GM18951 (cell line): ENCODE measurements at regions not wholly inside any gene's neighbourhood (a gene's known extent, or its start where the extent isn't known, plus 50 kb on each side); places are given as distances from the start of the nearest gene placed in this dataset.

Source experiments
- POLR2A ChIP-seq: IDR thresholded peaks from 4 replicates; pipeline ENCODE4 v1.6.1; 2011; ENCODE audit warnings: mild to moderate bottlenecking; ENCODE audit not compliant: insufficient read length, insufficient read depth; ENCODE audit errors: extremely low read depth
- in situ Hi-C: fragments of 300-500 bp; cut with MboI; formaldehyde crosslinking; loops from one replicate; pipeline ENCODE4 v1.12.0; 2022; ENCODE audit warnings: low sequenced_read_pairs, mixed read lengths, inconsistent platforms; ENCODE audit not compliant: unreplicated experiment

DNA sequence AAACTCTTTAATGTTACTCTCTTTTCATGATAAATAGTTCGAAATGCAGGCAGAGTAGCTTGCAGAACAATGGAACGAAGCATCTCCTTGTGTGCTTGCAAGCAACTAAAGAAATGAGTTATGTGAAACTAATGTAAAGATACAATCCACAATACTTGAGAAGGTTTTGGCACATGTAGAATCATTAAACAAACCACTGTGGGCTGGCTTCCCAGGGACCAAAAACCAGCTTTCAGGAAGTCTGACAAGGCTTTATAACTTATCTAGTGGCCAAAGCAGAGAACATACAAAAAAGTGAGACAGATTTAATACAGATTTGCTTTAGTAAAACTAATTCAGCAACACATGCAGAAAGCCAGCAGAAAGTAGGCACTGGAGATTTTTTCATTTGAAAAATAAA lies 1673.8 kb upstream of the AGA start:
- in situ Hi-C loops = no loop called here
- TF ChIP-seq POLR2A = no peak

DNA sequence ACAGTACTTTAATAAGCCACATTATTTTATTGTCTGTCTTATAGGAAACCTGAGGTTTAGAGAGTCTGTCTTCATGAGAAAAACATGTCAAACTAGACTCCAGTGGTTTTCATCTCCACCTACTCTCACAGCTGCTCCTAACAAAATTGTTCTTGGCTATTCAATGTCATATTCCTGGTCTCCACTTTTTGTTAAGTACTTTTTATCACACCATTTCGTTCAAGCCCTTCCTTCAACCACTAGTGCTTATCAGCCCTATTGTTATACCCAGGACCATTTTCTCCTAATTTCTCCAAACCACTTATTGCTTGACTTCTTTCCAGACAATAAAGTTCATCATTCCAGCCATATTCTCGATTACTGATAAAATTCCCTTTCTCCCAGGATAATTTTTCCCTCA lies 1674.3 kb upstream of the AGA start:
- TF ChIP-seq POLR2A = no peak
- in situ Hi-C loops = no loop called here

DNA sequence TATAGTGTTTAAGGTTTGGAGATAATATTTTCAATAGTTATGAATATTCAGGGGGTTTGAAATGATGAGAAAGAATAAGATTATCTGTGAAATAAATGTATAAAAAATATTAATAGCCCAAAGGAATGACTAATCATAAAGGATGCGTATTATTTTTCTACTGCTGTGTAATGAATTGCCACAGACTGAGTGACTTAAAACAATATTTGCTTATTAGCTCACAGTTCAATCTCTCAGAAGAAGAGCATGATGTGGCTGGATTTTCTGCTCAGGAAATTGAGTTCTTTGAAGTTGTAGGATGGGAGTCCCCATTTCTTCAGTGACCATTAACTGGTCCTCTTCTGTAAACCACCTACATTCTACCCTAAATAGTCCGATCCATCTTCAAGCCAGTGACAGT lies 1680.8 kb upstream of the AGA start:
- in situ Hi-C loops = no loop called here
- no peak for TF ChIP-seq POLR2A

DNA sequence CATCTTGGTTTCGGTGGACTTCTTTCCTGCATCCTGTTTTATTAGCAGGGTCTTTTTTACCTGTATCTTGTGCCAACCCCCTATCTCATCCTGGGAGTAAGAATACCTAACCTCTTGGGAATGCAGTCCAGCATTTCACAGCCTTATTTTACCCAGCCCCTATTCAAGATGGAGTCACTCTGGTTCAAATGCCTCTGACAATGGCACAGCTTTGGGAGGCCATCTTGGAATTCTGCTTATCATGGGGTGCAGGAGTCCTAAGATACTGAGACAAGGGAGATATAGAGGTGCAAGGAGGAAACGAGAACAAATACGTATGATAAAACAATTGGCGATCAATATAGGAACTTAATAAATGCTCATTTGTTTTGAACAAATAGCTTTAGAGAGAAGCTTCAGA lies 1682.2 kb upstream of the AGA start:
- no peak for TF ChIP-seq POLR2A
- in situ Hi-C loops = no loop called here

DNA sequence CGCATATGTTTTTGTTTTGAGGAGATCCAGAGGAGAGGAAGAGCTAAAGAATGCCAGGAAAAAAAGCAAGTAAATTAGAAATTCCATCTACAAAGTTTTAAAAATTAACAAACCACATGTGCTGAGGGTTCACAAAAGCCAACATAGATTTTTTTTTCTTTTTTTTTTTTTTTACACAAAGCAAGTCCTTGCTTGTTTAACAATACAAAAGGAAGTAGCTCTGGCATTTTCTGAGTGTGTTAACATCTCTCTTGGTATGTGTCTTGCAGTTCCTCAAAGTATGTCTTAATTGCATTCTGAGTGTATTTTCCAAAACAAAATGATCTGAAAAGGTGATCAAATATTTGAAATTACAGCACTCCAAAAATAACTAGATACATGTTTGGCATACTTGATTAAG lies 1682.7 kb upstream of the AGA start:
- in situ Hi-C loops = no loop called here
- TF ChIP-seq POLR2A = no peak

DNA sequence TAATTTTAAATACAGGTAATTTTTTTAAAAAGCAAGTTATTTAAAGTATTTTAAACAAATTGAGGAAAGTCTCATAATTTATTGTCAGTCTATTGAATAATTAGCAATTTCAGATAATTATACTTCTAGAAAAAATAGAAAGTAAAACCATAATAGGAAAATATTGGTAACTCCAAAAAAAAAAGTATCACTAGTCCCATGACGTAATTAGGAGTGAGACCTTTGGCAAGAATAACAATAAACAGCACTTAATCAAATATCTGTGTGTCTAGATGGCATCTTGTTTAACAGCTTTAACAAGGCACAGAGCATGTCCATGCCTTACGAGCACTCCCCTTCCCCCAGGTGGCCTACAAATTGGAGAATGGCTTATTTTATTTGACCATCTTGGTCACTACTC lies 1683.6 kb upstream of the AGA start:
- TF ChIP-seq POLR2A = no peak
- in situ Hi-C loops = no loop called here

DNA sequence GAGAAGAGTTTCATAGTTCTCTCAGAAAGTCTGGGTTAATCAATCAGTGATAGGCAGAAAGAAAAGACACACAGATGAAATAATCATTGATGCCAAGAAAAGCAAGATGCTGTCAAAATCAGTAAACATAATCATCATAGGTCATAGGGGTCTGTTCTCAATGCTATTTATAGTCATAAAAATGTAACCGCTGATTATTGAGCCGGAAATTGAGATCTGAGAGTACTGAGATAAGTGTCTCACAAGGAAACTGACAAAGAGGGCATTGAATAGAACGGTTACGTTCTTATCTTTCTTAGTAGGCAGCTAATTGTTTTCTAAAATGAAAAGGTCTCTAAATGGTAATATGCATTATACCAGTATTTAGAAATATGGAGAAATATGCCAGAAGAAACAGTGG lies 1686.1 kb upstream of the AGA start:
- no peak for TF ChIP-seq POLR2A
- in situ Hi-C loops = no loop called here

DNA sequence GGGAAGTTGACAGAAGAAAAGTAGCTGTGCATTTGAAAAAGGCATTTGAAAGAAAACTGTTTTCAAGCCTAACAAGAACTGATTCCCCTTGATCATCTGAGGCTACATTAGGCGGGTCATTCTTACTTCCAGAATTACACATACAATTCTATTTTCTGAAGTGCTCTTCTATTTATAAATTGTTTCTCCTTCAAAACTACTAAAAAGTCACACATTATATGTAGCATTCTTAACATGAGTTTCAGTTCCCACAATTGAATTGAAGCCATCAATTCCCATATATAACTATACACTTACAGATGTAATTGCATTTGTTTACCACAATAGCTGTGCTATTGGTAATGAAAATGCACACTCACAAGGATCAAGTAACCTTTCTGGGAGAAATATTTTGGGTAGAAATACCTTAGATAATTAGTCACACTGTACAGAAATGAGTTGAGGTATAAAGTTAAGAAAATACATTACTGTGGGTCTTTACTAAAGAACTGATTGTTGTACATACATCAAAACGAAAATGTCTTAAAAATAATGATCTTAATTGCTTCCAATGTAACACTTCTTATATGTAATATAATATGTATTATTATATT lies 1688.0 kb upstream of the AGA start:
- no peak for TF ChIP-seq POLR2A
- in situ Hi-C loops = no loop called here

DNA sequence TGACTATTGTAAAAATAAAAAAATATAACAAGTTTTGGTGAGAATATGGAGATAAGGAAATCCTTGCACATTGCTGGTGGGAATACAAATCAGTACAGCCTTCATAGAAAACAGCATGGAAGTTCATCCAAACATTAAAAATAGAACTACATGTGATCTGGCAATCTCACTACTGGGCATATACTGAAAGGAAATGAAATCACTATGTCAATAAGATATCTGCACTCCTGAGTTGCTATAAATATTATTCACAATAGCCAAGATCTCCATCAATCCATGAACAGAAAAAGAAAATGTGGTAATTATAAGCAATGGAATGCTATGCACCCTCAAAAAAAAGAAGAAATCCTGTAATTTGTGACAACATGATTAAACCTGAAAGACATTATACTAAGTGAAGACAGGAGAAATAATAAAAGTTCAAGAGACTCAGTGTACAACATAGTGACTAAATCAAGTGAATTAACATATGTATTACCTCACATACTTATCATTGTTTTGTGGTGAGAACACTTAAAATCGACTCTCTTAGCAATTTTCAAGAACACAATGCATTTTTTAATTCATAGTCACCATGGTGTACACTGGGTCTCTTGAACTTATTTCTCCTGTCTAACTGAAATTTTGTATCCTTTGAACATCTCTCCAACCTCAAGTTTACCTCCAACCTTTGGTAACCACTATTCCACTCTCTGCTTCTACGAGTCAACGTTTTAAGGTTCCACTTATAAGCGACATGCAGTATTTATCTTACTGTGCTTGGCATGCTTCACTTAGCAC lies 1703.7 kb upstream of the AGA start:
- in situ Hi-C loops = no loop called here
- TF ChIP-seq POLR2A = no peak

DNA sequence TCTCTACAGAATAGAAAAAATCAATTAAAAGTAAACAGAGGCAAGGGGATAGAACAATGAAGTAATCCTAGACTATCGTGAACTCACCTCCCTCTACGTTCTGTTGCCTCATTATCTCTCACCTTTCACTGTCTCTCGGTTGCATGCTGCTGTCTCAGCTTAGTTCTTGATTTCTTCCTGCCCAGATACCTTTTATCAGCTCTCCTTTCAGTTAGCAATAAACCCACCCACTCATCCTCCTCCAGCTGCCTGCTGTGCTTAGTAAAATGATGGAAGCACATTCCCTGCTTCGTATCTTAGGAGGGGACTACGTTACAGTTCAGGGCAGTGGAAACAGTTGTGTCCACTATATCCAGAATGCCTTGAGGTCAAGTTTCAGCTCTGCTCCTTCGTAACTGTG lies 1709.5 kb upstream of the AGA start:
- in situ Hi-C loops = no loop called here
- TF ChIP-seq POLR2A = no peak

DNA sequence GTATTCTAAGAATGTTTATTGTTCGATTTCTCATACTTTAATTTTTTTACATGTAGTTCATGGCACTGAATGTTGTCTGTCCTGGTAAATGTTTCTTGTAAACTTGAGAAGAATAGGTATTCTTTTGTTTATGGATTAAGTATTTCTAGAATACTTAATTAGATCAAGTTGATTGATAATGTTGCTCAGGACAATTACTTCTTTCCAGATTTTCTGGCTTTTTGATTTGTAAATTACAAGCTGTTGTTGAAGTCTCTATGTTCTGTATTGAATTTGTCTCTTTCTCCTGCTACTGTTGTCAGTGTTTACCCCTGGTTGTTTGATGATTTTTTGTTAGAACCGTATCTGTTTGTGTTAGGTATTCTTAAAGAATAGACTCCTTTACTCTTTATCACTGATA lies 1720.9 kb upstream of the AGA start:
- in situ Hi-C loops = no loop called here

DNA sequence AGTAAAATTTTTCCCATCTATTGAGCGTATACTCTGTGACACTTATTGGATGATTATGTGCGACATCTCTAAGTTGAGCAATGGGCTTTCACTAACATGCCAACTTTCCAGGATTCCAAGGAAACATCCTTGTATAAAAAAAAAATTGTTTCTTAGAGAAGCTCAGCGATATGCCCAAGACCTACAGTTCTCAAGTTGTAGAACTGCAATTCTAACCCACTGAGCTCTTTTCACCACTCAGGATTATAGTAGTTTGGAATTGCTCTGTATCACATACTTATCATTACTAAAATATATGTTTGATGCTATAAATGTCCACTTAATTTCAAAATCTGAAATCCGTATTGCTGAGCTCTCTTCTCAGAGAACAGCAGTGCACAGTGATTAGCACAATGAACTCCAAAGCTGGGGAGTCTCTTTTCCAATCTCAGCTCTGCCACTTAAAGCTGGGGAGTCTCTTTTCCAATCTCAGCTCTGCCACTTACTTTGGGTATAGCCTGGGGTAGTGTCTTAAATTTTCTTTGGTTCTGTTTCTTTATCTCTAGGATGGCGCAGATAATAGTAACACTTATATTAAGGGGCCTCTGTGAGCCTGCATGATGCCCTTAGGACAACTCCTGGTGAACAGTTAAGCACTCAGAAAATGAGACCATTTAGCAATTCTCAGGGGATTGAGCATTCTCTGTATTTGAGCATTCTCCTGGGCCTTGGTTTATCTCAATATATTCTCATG lies 1722.2 kb upstream of the AGA start:
- no peak for TF ChIP-seq POLR2A
- in situ Hi-C loops = no loop called here

More for the DNA sequence above, 1720.9 kb upstream of the AGA start:
- no peak for TF ChIP-seq POLR2A

DNA sequence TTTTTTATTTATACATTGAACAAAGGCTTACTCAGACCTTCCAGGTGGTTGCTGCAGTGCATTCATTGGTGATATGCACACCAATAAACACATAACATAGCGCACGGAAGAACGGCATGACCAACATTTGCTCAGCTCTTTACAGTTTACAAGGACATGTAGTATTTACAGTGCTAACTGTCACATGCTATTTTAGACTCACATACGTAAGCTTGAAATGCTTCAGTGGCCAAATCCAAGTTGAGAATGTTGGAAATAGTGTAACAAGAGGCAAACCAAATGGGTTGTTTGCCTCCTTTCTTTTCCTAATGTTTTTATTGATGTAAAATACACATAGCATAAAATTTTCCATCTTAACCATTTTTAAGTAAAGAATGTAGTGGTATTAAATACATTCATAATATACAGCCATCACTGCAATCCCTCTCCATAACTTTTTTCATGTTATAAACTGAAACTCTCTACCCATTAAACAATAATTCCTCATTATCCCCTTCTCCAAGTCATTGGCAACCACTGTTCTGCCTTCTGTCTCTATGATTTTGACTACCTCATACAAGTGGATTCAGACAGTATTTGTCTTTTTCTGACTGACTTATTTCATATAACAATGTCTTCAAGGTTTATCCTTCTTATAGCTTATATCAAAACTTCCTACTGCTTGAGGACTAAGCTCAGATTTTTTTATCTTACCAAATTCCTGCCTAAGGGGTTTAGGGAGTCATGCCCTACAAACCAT lies 1722.9 kb upstream of the AGA start:
- TF ChIP-seq POLR2A = no peak
- in situ Hi-C loops = no loop called here
